ENCODE measurements at regions not wholly inside any gene's neighbourhood (a gene's known extent, or its start where the extent isn't known, plus 50 kb on each side); places are given as distances from the start of the nearest gene placed in this dataset.

DNA sequence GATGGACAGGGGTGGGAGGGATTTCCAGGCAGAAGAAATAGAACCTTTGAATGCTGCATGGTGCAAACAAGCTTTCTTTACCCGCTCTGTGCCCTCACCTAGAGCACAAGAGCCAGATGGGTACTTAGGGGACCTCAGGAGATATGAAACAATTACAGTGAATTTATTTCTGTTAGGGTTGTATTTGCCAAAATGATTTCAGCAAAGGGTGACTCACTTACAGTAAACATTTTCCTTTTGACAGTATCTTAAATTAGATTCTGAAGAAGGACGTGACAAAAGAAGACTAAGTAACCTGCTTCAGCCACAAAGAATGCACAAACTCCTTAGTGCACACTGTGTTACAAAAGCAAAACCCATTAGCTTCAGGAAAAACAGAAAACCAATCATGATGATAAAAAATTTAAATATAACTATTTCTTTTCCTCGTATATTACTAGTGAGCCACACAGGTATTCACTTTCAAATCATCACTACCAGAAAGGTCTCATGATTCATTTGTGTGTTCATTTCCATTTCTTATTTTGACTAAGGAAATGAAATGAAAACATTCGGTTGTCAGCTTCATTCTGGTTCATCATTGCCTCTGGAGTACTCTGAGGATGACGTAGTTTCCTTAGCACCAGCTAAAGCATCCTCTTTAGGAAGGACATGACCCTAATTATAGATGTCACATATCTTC lies 158.8 kb downstream of the NHLRC3 start:
- no peaks in the 10 kb centered on the region for H3K27me3 ChIP-seq (ENCODE audit: low read length)
- no peaks in the 10 kb centered on the region for H3K9me2 ChIP-seq (replicated peaks; ENCODE audit: insufficient read depth, low read length)
- H2AFZ ChIP-seq (ENCODE audit: low read depth, low read length, severe bottlenecking), result no peak overlapping the region
- no peak overlapping the region for H3K4me2 ChIP-seq (ENCODE audit: low read depth, low read length, poor library complexity, severe bottlenecking)
- no peaks in the 10 kb centered on the region for H3K36me3 ChIP-seq (ENCODE audit: low read length)
- no peaks in the 10 kb centered on the region for H4K20me1 ChIP-seq (ENCODE audit: low read depth, low read length)
- no peaks in the 10 kb centered on the region for H3K9me3 ChIP-seq (ENCODE audit: insufficient read depth, low read length)
- no peaks in the 10 kb centered on the region for H3F3A ChIP-seq (ENCODE audit: insufficient read depth)
- no peak overlapping the region for H3K4me3 ChIP-seq (ENCODE audit: insufficient read depth, low read length, poor library complexity, severe bottlenecking)
- no peak overlapping the region for H3K27ac ChIP-seq (ENCODE audit: low read depth, low read length)
- H3K9ac ChIP-seq (ENCODE audit: low read length), result no peak overlapping the region
- no peaks in the 10 kb centered on the region for H3K79me2 ChIP-seq (ENCODE audit: insufficient read depth, low read length)
- no peak for TF ChIP-seq EZH2phosphoT487 (conservative IDR thresholded peaks at IDR 0.05; ENCODE audit: low read length)
- no peak for TF ChIP-seq CTCF (IDR thresholded peaks at IDR 0.05; ENCODE audit: insufficient read depth, low read length, poor library complexity, severe bottlenecking)

DNA sequence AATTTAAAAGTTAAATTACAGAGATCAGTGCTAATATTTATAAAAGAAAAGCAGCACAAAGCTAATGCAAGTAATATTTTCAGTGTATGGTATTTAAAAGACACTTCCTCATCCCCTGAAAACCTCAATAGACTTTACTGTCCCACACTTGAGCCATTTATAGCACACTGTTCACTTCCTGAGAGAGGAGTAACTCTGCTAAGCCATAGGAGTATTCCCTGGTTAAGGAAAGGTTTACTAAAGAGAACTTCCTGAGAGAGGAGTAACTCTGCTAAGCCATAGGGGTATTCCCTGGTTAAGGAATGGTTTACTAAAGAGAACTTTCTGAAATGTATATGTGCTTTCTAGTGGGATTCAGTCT lies 159.4 kb downstream of the NHLRC3 start:
- Histone ChIP-seq H3K27ac (ENCODE audit: low read depth, low read length) (no peak overlapping the region), H4K20me1 (ENCODE audit: low read depth, low read length) (no peaks in the 10 kb centered on the region), H3K27me3 (ENCODE audit: low read length) (no peaks in the 10 kb centered on the region), H2AFZ (ENCODE audit: low read depth, low read length, severe bottlenecking) (no peak overlapping the region), H3K79me2 (ENCODE audit: insufficient read depth, low read length) (no peaks in the 10 kb centered on the region), H3K36me3 (ENCODE audit: low read length) (no peaks in the 10 kb centered on the region), H3K9ac (ENCODE audit: low read length) (no peak overlapping the region), H3K4me3 (ENCODE audit: insufficient read depth, low read length, poor library complexity, severe bottlenecking) (no peak overlapping the region), H3K9me3 (ENCODE audit: insufficient read depth, low read length) (no peaks in the 10 kb centered on the region), H3F3A (ENCODE audit: insufficient read depth) (no peaks in the 10 kb centered on the region), H3K4me2 (ENCODE audit: low read depth, low read length, poor library complexity, severe bottlenecking) (no peak overlapping the region), H3K9me2 (replicated peaks; ENCODE audit: insufficient read depth, low read length) (no peaks in the 10 kb centered on the region)
- no peak for TF ChIP-seq EZH2phosphoT487 (conservative IDR thresholded peaks at IDR 0.05; ENCODE audit: low read length)
- no peak for TF ChIP-seq CTCF (IDR thresholded peaks at IDR 0.05; ENCODE audit: insufficient read depth, low read length, poor library complexity, severe bottlenecking)

DNA sequence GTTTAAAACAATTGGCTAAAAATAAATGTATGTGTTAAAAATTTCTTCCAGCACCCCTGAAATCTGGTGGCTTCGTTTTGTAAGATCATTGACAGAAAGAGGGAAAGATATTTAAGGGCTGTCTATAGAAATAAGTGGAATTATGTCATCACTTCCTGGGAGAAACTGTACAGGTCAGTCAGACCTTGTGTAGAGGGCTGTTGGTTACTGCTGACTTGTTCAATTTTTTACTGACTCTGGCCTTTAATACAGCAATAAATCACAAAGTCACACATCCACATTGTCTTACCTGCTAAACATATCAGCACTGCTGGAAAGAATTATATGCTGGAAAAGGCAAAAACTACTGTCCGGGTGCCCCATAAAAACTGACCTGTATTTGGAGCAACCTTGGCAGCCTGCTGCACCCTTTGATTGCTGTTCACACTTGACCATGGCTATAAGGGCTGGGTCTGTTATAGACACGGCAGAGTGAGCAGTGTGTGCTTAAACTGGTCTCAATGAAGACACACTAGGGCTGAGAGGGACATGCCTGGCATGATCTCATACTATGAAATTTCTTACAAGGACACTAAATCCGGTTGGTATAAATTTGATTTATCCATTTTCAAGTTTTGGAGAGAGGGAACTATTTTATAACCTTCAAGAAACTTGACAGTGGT lies 162.1 kb downstream of the NHLRC3 start:
- no peak overlapping the region for H3K4me2 ChIP-seq (ENCODE audit: low read depth, low read length, poor library complexity, severe bottlenecking)
- no peaks in the 10 kb centered on the region for H3F3A ChIP-seq (ENCODE audit: insufficient read depth)
- no peak overlapping the region for H2AFZ ChIP-seq (ENCODE audit: low read depth, low read length, severe bottlenecking)
- H3K79me2 ChIP-seq (ENCODE audit: insufficient read depth, low read length), result no peaks in the 10 kb centered on the region
- H3K27me3 ChIP-seq (ENCODE audit: low read length), result no peaks in the 10 kb centered on the region
- no peaks in the 10 kb centered on the region for H3K9me2 ChIP-seq (replicated peaks; ENCODE audit: insufficient read depth, low read length)
- H3K4me3 ChIP-seq (ENCODE audit: insufficient read depth, low read length, poor library complexity, severe bottlenecking), result no peak overlapping the region
- H4K20me1 ChIP-seq (ENCODE audit: low read depth, low read length), result no peaks in the 10 kb centered on the region
- H3K9me3 ChIP-seq (ENCODE audit: insufficient read depth, low read length), result no peaks in the 10 kb centered on the region
- no peak overlapping the region for H3K27ac ChIP-seq (ENCODE audit: low read depth, low read length)
- no peaks in the 10 kb centered on the region for H3K36me3 ChIP-seq (ENCODE audit: low read length)
- no peak overlapping the region for H3K9ac ChIP-seq (ENCODE audit: low read length)
- TF ChIP-seq EZH2phosphoT487 (conservative IDR thresholded peaks at IDR 0.05; ENCODE audit: low read length), result no peak
- no peak for TF ChIP-seq CTCF (IDR thresholded peaks at IDR 0.05; ENCODE audit: insufficient read depth, low read length, poor library complexity, severe bottlenecking)

All from SU-DHL-6 (cell line).